ENCODE measurements at regions not wholly inside any gene's neighbourhood (a gene's known extent, or its start where the extent isn't known, plus 50 kb on each side); places are given as distances from the start of the nearest gene placed in this dataset.

- no peak for TF ChIP-seq SP2 (tag by site-specific recombination; IDR thresholded peaks at IDR 0.05)
- no peak for TF ChIP-seq ZNF146 (tag by site-specific recombination; IDR thresholded peaks at IDR 0.05)
- no peak for TF ChIP-seq ZNF768 (tag by site-specific recombination; IDR thresholded peaks at IDR 0.05)
- no peak for TF ChIP-seq ZNF548 (tag by site-specific recombination; IDR thresholded peaks at IDR 0.05)
- no peak for TF ChIP-seq KLF16 (tag by site-specific recombination; IDR thresholded peaks at IDR 0.05)
- no peak for TF ChIP-seq CTCF (tag by site-specific recombination; IDR thresholded peaks at IDR 0.05)
- TF ChIP-seq ZNF302 (tag by site-specific recombination; IDR thresholded peaks at IDR 0.05; ENCODE audit: low read depth): no peak
- TF ChIP-seq ELK4 (IDR thresholded peaks at IDR 0.05; ENCODE audit: borderline replicate concordance, low read depth, low read length): no peak
- no peak for TF ChIP-seq ZNF23 (tag by site-specific recombination; IDR thresholded peaks at IDR 0.05; ENCODE audit: borderline replicate concordance)
- TF ChIP-seq ZNF530 (tag by site-specific recombination; IDR thresholded peaks at IDR 0.05; ENCODE audit: low read depth): no peak
- no peak for TF ChIP-seq ZNF24 (tag by site-specific recombination; IDR thresholded peaks at IDR 0.05)
- no peak for TF ChIP-seq ZNF629 (tag by site-specific recombination; IDR thresholded peaks at IDR 0.05)
These were observed 657.9 kb downstream of the NYAP2 start for GRCh38 chr2:226057365-226057764.
